Bronchial epithelial cell (primary cell): ENCODE measurements at regions not wholly inside any gene's neighbourhood (a gene's known extent, or its start where the extent isn't known, plus 50 kb on each side); places are given as distances from the start of the nearest gene placed in this dataset.

Source experiments
- DNase-seq: peaks from one replicate; pipeline ENCODE4 v3.0.0-alpha.2; 2010; ENCODE audit warnings: low read depth
- FAIRE-seq: peaks from 2 replicates; lab custom pipeline; 2011; peaks lifted over from hg19 to GRCh38; lab: Jason Lieb, UNC
- H3K27me3 ChIP-seq: 2 replicates; pipeline ENCODE4 v1.5.1; 2011; ENCODE audit warnings: low read length; ENCODE audit not compliant: control insufficient read depth, insufficient read depth
- H3K36me3 ChIP-seq: 2 replicates; pipeline ENCODE4 v1.5.1; 2011; ENCODE audit warnings: low read length; ENCODE audit not compliant: control insufficient read depth, insufficient read depth
- H3K4me3 ChIP-seq: 2 replicates; pipeline ENCODE4 v1.5.1; 2011; ENCODE audit warnings: mild to moderate bottlenecking, low read depth, low read length, control low read depth
- CTCF ChIP-seq: IDR thresholded peaks from 2 replicates; pipeline ENCODE4 v1.5.1; 2011; ENCODE audit warnings: mild to moderate bottlenecking, moderate library complexity, low read length, control low read depth, inconsistent platforms; ENCODE audit not compliant: insufficient read depth, severe bottlenecking

- H3K36me3 ChIP-seq = no peaks in the 10 kb centered on the region
- DNase-seq (no peak), FAIRE-seq (no peak)
- TF ChIP-seq CTCF = no peak
- no peak overlapping the region for H3K4me3 ChIP-seq
- H3K27me3 ChIP-seq = no peaks in the 10 kb centered on the region
Observed at GRCh38 chr18:78780719-78781600, 198.7 kb upstream of the SALL3 start.

- Histone ChIP-seq H3K27me3 (no peaks in the 10 kb centered on the region), H3K36me3 (no peaks in the 10 kb centered on the region), H3K4me3 (no peak overlapping the region)
- FAIRE-seq (no peak), DNase-seq (no peak)
- TF ChIP-seq CTCF = no peak
Observed at GRCh38 chr18:78781601-78781960, 198.0 kb upstream of the SALL3 start.

GRCh38 chr18:78782951-78783563 lies 196.6 kb upstream of the SALL3 start:
- no peak for DNase-seq
- no peak for TF ChIP-seq CTCF
- Histone ChIP-seq H3K36me3 (no peaks in the 10 kb centered on the region), H3K27me3 (no peaks in the 10 kb centered on the region), H3K4me3 (no peak overlapping the region)
- no peak for FAIRE-seq

GRCh38 chr18:78783564-78783960 lies 196.1 kb upstream of the SALL3 start:
- no peak overlapping the region for H3K4me3 ChIP-seq
- FAIRE-seq = no peak
- H3K27me3 ChIP-seq = no peaks in the 10 kb centered on the region
- no peak for TF ChIP-seq CTCF
- no peak for DNase-seq
- H3K36me3 ChIP-seq = no peaks in the 10 kb centered on the region

- Histone ChIP-seq H3K4me3 (no peak overlapping the region), H3K27me3 (no peaks in the 10 kb centered on the region), H3K36me3 (no peaks in the 10 kb centered on the region)
- FAIRE-seq = no peak
- TF ChIP-seq CTCF = no peak
- no peak for DNase-seq
Observed at GRCh38 chr18:78784861-78785260, 194.8 kb upstream of the SALL3 start.
